HG03045 (cell line): ENCODE measurements at regions not wholly inside any gene's neighbourhood (a gene's known extent, or its start where the extent isn't known, plus 50 kb on each side); places are given as distances from the start of the nearest gene placed in this dataset.
"Not testable (repeated sequence)": the region's sequence is repeated elsewhere in the genome, so short reads cannot be mapped to it uniquely, and the experiment has no call there.

Experiments used
- ATAC-seq: cut with Tn5 transposase; IDR thresholded peaks from one replicate; pipeline ENCODE4 v1.9.1; 2021; ENCODE audit warnings: mild to moderate bottlenecking, moderate library complexity; ENCODE audit not compliant: unreplicated experiment

- ATAC-seq, result no peak
These were observed 730.6 kb downstream of the METTL15 start for GRCh38 chr11:28838741-28839140.

- ATAC-seq, result no peak
These were observed 729.4 kb downstream of the METTL15 start for GRCh38 chr11:28837599-28837998.

GRCh38 chr11:28836285-28837081 is 728.3 kb downstream of the METTL15 start:
- no peak for ATAC-seq

- no peak for ATAC-seq
These were observed 727.6 kb downstream of the METTL15 start for GRCh38 chr11:28835790-28836189.

- ATAC-seq, result no peak
These were observed 727.1 kb downstream of the METTL15 start for GRCh38 chr11:28835317-28835716.

- no peak for ATAC-seq
These were observed 726.7 kb downstream of the METTL15 start for GRCh38 chr11:28834877-28835276.

- ATAC-seq, result no peak
These were observed 725.5 kb downstream of the METTL15 start for GRCh38 chr11:28833670-28834069.

- ATAC-seq, result no peak
These were observed 725.0 kb downstream of the METTL15 start for GRCh38 chr11:28833169-28833568.

- ATAC-seq, result no peak
These were observed 718.6 kb downstream of the METTL15 start for GRCh38 chr11:28826807-28827206.

GRCh38 chr11:28822576-28822975 is 714.4 kb downstream of the METTL15 start:
- no peak for ATAC-seq

GRCh38 chr11:28820296-28820989 is 712.3 kb downstream of the METTL15 start:
- ATAC-seq, result no peak

GRCh38 chr11:28819741-28820140 is 711.6 kb downstream of the METTL15 start:
- no peak for ATAC-seq

- no peak for ATAC-seq
These were observed 706.9 kb downstream of the METTL15 start for GRCh38 chr11:28815110-28815509.

- no peak for ATAC-seq
These were observed 700.6 kb downstream of the METTL15 start for GRCh38 chr11:28808771-28809170.

- no peak for ATAC-seq
These were observed 691.1 kb downstream of the METTL15 start for GRCh38 chr11:28799316-28799715.

- ATAC-seq, result no peak
These were observed 690.1 kb downstream of the METTL15 start for GRCh38 chr11:28798286-28798685.

- ATAC-seq, result no peak
These were observed 689.3 kb downstream of the METTL15 start for GRCh38 chr11:28797536-28797935.

GRCh38 chr11:28794405-28794804 is 686.2 kb downstream of the METTL15 start:
- no peak for ATAC-seq

GRCh38 chr11:28793282-28793738 is 685.1 kb downstream of the METTL15 start:
- no peak for ATAC-seq

GRCh38 chr11:28792856-28793255 is 684.7 kb downstream of the METTL15 start:
- ATAC-seq, result no peak

- not testable (repeated sequence) for ATAC-seq
These were observed 679.7 kb downstream of the METTL15 start for GRCh38 chr11:28787897-28788296.

- no peak for ATAC-seq
These were observed 668.9 kb downstream of the METTL15 start for GRCh38 chr11:28777126-28777525.
